HG03439 (cell line): ENCODE measurements at regions not wholly inside any gene's neighbourhood (a gene's known extent, or its start where the extent isn't known, plus 50 kb on each side); places are given as distances from the start of the nearest gene placed in this dataset.
"Not testable (repeated sequence)": the region's sequence is repeated elsewhere in the genome, so short reads cannot be mapped to it uniquely, and the experiment has no call there.

Experiments
- ATAC-seq: cut with Tn5 transposase; IDR thresholded peaks from one replicate; pipeline ENCODE4 v1.9.1; 2021; ENCODE audit warnings: mild to moderate bottlenecking, moderate library complexity; ENCODE audit not compliant: unreplicated experiment

GRCh38 chr12:82300611-82301010 is 57.6 kb downstream of the CCDC59 start:
- ATAC-seq = no peak

GRCh38 chr12:82299319-82300025 is 58.7 kb downstream of the CCDC59 start:
- no peak for ATAC-seq

GRCh38 chr12:82290415-82290814 is 67.8 kb downstream of the CCDC59 start:
- no peak for ATAC-seq

GRCh38 chr12:82281335-82281734 is 76.9 kb downstream of the CCDC59 start:
- not testable (repeated sequence) for ATAC-seq

- no peak for ATAC-seq
Observed at GRCh38 chr12:82279536-82280058, 78.6 kb downstream of the CCDC59 start.

GRCh38 chr12:82277582-82277981 is 80.6 kb downstream of the CCDC59 start:
- ATAC-seq = no peak

- ATAC-seq = no peak
Observed at GRCh38 chr12:82242729-82243128, 115.5 kb downstream of the CCDC59 start.

GRCh38 chr12:82225871-82226270 is 132.3 kb downstream of the CCDC59 start:
- ATAC-seq = no peak

- ATAC-seq = no peak
Observed at GRCh38 chr12:82223426-82223825, 134.8 kb downstream of the CCDC59 start.

GRCh38 chr12:82216475-82216874 is 141.7 kb downstream of the CCDC59 start:
- ATAC-seq = no peak

GRCh38 chr12:82213761-82214160 is 144.4 kb downstream of the CCDC59 start:
- ATAC-seq = no peak

GRCh38 chr12:82210882-82211281 is 147.3 kb downstream of the CCDC59 start:
- ATAC-seq = no peak

GRCh38 chr12:82209533-82209932 is 148.7 kb downstream of the CCDC59 start:
- ATAC-seq = no peak

GRCh38 chr12:82207556-82207955 is 150.6 kb downstream of the CCDC59 start:
- ATAC-seq = no peak

GRCh38 chr12:82203086-82203485 is 155.1 kb downstream of the CCDC59 start:
- ATAC-seq = no peak

GRCh38 chr12:82187595-82187994 is 170.6 kb downstream of the CCDC59 start:
- ATAC-seq = no peak

GRCh38 chr12:82187011-82187410 is 171.2 kb downstream of the CCDC59 start:
- ATAC-seq = no peak

GRCh38 chr12:82186282-82186681 is 171.9 kb downstream of the CCDC59 start:
- ATAC-seq = no peak

GRCh38 chr12:82184844-82185243 is 173.3 kb downstream of the CCDC59 start:
- ATAC-seq = no peak

GRCh38 chr12:82182601-82183190 is 175.5 kb downstream of the CCDC59 start:
- no peak for ATAC-seq

GRCh38 chr12:82176761-82177490 is 181.3 kb downstream of the CCDC59 start:
- no peak for ATAC-seq

- ATAC-seq = no peak
Observed at GRCh38 chr12:82176026-82176425, 182.2 kb downstream of the CCDC59 start.
